GM10266 (cell line): ENCODE measurements at regions not wholly inside any gene's neighbourhood (a gene's known extent, or its start where the extent isn't known, plus 50 kb on each side); places are given as distances from the start of the nearest gene placed in this dataset.

ENCODE experiments used
- DNase-seq: peaks from one replicate; pipeline ENCODE4 v3.0.0; 2012; ENCODE audit errors: extremely low spot score
- CTCF ChIP-seq: IDR thresholded peaks from 2 replicates; pipeline ENCODE4 v1.5.1; 2012; ENCODE audit warnings: mild to moderate bottlenecking, low read depth; ENCODE audit not compliant: control insufficient read depth, insufficient read depth; ENCODE audit errors: missing control alignments

- no peak for TF ChIP-seq CTCF
- no peak for DNase-seq
Measured at GRCh38 chr5:31049936-31050704, 143.4 kb upstream of the CDH6 start.

DNA sequence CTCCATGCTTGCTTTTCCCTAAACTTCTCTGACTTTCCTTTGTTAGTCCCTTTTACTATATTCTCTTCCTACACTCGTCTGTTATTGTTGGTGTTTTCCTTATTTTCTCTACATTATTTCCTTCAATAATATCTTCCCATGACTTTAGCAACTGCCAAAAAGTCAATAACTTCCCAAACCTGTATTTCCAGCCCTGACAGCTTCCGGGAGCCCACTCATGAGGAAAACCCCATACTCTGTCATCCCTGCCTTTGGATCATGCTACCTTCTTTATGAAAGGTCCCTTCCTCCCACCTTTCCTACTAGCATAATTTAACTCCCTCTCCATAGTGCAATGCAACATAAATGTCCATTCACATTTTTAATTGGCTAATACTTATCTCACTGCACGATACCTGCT, 144.0 kb upstream of the CDH6 start:
- TF ChIP-seq CTCF = no peak
- DNase-seq = no peak

DNA sequence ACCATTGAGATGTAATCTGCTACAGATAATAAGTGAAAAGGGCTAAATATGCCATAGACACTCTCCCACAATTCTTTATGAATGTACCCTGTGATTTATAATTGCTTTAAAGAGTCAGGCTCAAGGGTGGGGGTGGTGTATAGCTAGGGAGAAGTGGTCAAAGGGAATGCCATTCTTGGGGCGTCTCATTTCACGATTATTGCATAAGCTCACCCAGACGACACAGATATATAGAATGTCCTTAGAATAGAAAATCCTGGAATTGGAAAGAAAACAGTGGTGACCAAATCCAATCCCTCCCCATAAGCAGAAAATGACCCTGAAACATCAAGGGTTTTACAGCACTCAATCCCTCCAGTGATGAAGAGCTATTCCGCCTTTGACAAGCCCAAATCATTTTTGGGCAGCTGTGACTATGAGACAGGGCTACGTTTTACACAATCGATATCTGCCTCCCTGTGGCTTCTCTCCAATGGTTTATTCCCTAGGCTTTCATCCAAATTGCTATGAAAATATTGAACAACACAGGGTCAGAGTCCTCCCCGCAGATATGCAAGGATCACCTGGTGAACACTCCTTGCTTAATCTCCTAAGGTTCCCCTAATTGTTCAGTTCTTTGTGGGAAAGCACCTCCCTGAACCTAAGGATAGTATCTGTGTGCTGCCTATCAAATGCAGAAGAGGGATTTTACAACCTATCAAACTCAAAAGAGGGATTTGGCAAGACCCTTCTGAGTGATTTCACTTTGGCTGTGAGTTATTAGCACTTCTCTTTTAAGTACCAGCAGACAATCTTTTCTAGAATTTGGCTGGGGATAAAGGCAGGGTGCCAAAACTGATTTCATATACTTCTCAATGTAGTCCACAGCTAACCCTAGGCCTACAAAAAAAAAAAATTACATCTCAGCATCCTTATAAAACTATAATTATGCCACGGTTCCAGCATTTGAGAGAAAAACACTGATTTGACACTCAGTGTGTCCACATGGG, 144.9 kb upstream of the CDH6 start:
- DNase-seq = no peak
- no peak for TF ChIP-seq CTCF

GRCh38 chr5:31047621-31048020, 145.9 kb upstream of the CDH6 start:
- TF ChIP-seq CTCF = no peak
- no peak for DNase-seq

DNA sequence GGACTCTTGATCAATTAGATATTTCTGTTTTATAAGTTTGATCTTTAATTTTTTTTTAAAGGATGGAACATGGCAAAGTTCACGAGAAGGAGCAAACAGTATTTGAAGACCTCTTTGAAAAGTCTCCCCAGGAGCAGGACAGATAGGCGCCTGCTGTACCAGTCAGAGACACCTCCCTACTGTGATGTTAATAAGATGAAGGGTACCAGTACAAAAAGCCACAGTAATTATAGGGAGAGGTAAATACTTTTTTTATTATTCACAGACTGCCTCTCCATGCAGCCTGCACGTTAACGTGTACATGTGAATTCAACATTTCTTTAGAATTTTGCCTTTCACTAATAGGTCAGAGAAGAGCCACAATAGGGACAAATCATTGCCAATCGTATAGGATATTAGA, 146.5 kb upstream of the CDH6 start:
- no peak for TF ChIP-seq CTCF
- no peak for DNase-seq

- no peak for TF ChIP-seq CTCF
- DNase-seq = no peak
Measured at GRCh38 chr5:31036411-31036810, 157.1 kb upstream of the CDH6 start.
